ENCODE measurements at regions not wholly inside any gene's neighbourhood (a gene's known extent, or its start where the extent isn't known, plus 50 kb on each side); places are given as distances from the start of the nearest gene placed in this dataset.

DNA sequence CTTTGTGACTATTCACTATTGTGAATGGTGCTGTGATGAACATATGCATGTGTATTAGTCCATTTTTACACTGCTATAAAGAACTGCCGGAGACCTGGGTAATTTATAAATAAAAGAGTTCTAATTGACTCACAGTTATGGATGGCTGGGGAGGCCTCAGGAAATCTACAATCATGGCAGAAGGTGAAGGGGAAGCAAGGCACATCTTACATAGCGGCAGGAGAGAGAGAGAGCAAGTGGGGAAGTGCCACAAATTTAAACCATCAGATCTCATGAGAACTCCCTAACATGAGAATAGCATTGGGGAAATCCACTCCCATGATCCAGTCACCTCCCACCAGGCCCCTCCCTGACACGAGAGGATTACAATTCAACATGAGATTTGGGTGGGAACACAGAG, 90.8 kb downstream of the ATP23 start:
- peaks cover 14% of the 10 kb centered on the region for H3K27me3 Mint-ChIP-seq
- no peak for ATAC-seq (ENCODE audit: poor library complexity)
- intact Hi-C loops (cut with DNase I, micrococcal nuclease): no loop called here
- no peak for DNase-seq
- Histone ChIP-seq H3K4me3 (ENCODE audit: low read length) (no peak overlapping the region), H3K36me3 (ENCODE audit: insufficient read depth, low read length) (no peaks in the 10 kb centered on the region), H3K4me1 (ENCODE audit: insufficient read depth, low read length) (no peaks in the 10 kb centered on the region), H3K27me3 (ENCODE audit: control insufficient read depth in 1 of 2, insufficient read depth in 2 of 2, low read length in 2 of 2) (no peaks in the 10 kb centered on the region), H3K9me3 (ENCODE audit: control insufficient read depth in 1 of 2, insufficient read depth in 1 of 2, low read length in 2 of 2) (peaks cover 15 to 19% of the 10 kb centered on the region in 2 experiments), H3K27ac (ENCODE audit: low read depth in 1 of 2, low read length in 2 of 2) (no peak overlapping the region)
- CTCF ChIA-PET: no interaction called here
- H3K4me1 Mint-ChIP-seq (ENCODE audit: low read depth): no peaks in the 10 kb centered on the region
- H3K36me3 Mint-ChIP-seq (ENCODE audit: low read depth): no peaks in the 10 kb centered on the region
- H3K27ac Mint-ChIP-seq: no peak overlapping the region
- no peak overlapping the region for H3K4me3 Mint-ChIP-seq
- peaks cover 26% of the 10 kb centered on the region for H3K9me3 Mint-ChIP-seq
- TF ChIP-seq, protein P1, sequence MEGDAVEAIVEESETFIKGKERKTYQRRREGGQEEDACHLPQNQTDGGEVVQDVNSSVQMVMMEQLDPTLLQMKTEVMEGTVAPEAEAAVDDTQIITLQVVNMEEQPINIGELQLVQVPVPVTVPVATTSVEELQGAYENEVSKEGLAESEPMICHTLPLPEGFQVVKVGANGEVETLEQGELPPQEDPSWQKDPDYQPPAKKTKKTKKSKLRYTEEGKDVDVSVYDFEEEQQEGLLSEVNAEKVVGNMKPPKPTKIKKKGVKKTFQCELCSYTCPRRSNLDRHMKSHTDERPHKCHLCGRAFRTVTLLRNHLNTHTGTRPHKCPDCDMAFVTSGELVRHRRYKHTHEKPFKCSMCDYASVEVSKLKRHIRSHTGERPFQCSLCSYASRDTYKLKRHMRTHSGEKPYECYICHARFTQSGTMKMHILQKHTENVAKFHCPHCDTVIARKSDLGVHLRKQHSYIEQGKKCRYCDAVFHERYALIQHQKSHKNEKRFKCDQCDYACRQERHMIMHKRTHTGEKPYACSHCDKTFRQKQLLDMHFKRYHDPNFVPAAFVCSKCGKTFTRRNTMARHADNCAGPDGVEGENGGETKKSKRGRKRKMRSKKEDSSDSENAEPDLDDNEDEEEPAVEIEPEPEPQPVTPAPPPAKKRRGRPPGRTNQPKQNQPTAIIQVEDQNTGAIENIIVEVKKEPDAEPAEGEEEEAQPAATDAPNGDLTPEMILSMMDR (IDR thresholded peaks at IDR 0.05): no peak
- POLR2A ChIA-PET: no interaction called here

DNA sequence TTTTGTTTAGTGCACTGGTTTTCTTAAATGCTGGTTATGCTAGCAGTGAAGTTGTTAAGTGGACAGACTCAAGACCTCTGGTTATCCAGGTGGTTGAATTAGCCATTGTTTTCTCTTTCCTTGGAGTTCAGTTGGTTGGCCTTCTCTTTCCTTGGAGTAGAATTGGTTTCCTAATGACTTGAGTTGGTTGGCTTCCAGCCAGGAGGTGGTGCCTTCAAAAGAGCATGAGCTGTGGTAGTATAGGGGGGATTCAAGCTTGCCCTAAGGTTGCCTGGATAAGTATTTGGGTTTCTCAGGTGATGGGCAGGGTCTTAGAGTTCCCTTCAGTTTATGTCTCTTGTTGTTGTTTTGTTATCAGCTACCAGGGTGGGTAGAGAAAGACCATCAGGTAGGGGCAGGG, 92.5 kb downstream of the ATP23 start:
- intact Hi-C loops (cut with DNase I, micrococcal nuclease): no loop called here
- Histone ChIP-seq H3K4me3 (ENCODE audit: low read length) (no peak overlapping the region), H3K9me3 (ENCODE audit: control insufficient read depth in 1 of 2, insufficient read depth in 1 of 2, low read length in 2 of 2) (peaks cover 15 to 23% of the 10 kb centered on the region in 2 experiments), H3K36me3 (ENCODE audit: insufficient read depth, low read length) (no peaks in the 10 kb centered on the region), H3K27me3 (ENCODE audit: control insufficient read depth in 1 of 2, insufficient read depth in 2 of 2, low read length in 2 of 2) (no peaks in the 10 kb centered on the region), H3K4me1 (ENCODE audit: insufficient read depth, low read length) (no peaks in the 10 kb centered on the region), H3K27ac (ENCODE audit: low read depth in 1 of 2, low read length in 2 of 2) (no peak overlapping the region)
- no peak overlapping the region for H3K27ac Mint-ChIP-seq
- no peaks in the 10 kb centered on the region for H3K4me1 Mint-ChIP-seq (ENCODE audit: low read depth)
- TF ChIP-seq, protein P1 (IDR thresholded peaks at IDR 0.05): no peak
- no peak for DNase-seq
- peaks cover 32% of the 10 kb centered on the region for H3K9me3 Mint-ChIP-seq
- ChIA-PET POLR2A (no interaction called here), CTCF (interaction anchor here (0.8 kb wide), 1 partner anchor 34 kb away, joined by 3 read pairs; no protein-coding TSS in a partner anchor)
- ATAC-seq (ENCODE audit: poor library complexity): no peak
- H3K36me3 Mint-ChIP-seq (ENCODE audit: low read depth): peaks cover 4% of the 10 kb centered on the region
- no peak overlapping the region for H3K4me3 Mint-ChIP-seq
- H3K27me3 Mint-ChIP-seq: peaks cover 9% of the 10 kb centered on the region

DNA sequence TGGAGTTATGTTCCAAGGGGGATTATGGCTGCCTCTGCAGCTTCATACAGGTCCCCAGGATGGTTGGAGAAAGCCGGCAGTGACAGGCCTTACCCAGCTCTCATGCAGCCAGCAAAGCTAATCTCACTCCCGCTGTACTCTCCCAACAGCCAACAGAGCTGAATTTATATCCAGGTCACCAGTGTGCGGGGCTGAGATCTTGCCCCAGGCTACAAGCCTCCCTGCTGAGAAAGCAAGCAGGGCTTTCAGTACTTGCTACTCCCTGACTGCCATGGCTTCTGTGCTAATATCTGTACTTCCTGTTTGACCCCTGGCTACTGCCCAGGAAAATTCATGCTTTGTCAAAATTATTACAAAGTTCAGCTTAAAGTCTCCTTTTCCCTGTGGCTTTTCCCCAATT, 92.9 kb downstream of the ATP23 start:
- TF ChIP-seq, protein P1 (IDR thresholded peaks at IDR 0.05): no peak
- Mint-ChIP-seq H3K4me1 (ENCODE audit: low read depth) (no peaks in the 10 kb centered on the region), H3K27ac (no peak overlapping the region), H3K4me3 (no peak overlapping the region), H3K9me3 (peaks cover 36% of the 10 kb centered on the region), H3K27me3 (peaks cover 9% of the 10 kb centered on the region), H3K36me3 (ENCODE audit: low read depth) (peaks cover 4% of the 10 kb centered on the region)
- intact Hi-C loops (cut with DNase I, micrococcal nuclease): no loop called here
- CTCF ChIA-PET: no interaction called here
- Histone ChIP-seq H3K4me3 (ENCODE audit: low read length) (no peak overlapping the region), H3K9me3 (ENCODE audit: control insufficient read depth in 1 of 2, insufficient read depth in 1 of 2, low read length in 2 of 2) (peaks cover 15 to 23% of the 10 kb centered on the region in 2 experiments), H3K36me3 (ENCODE audit: insufficient read depth, low read length) (no peaks in the 10 kb centered on the region), H3K4me1 (ENCODE audit: insufficient read depth, low read length) (no peaks in the 10 kb centered on the region), H3K27ac (ENCODE audit: low read depth in 1 of 2, low read length in 2 of 2) (no peak overlapping the region), H3K27me3 (ENCODE audit: control insufficient read depth in 1 of 2, insufficient read depth in 2 of 2, low read length in 2 of 2) (no peaks in the 10 kb centered on the region)
- no peak for ATAC-seq (ENCODE audit: poor library complexity)
- no peak for DNase-seq
- POLR2A ChIA-PET: no interaction called here
